Ovary (tissue), 3 donors: ENCODE measurements at regions not wholly inside any gene's neighbourhood (a gene's known extent, or its start where the extent isn't known, plus 50 kb on each side); places are given as distances from the start of the nearest gene placed in this dataset.

Experiments used
- CTCF ChIP-seq, 3 donors: fragments of 450-650 bp in 2 of 3; fragments of 200-600 bp in 1 of 3; IDR thresholded peaks; one replicate each; pipeline versions ENCODE4 v1.5.1 to v1.8.0; 2016 to 2022; ENCODE audit warnings: antibody characterized with exemption in 3 of 3, mild to moderate bottlenecking in 1 of 3
- POLR2A ChIP-seq: fragments of 450-650 bp; IDR thresholded peaks from one replicate; pipeline ENCODE4 v1.6.1; 2017; ENCODE audit warnings: antibody characterized with exemption, mild to moderate bottlenecking, moderate library complexity
- donor health status: DM: no; HTN: no; CAD: no.

- no peak for TF ChIP-seq CTCF (IDR thresholded peaks at IDR 0.05)
- TF ChIP-seq POLR2A: no peak
Observed at GRCh38 chr9:75687359-75687953, 203.0 kb upstream of the PCSK5 start.
